NCI-H82 (cell line): ENCODE measurements at regions not wholly inside any gene's neighbourhood (a gene's known extent, or its start where the extent isn't known, plus 50 kb on each side); places are given as distances from the start of the nearest gene placed in this dataset.

ENCODE experiments used
- DNase-seq: peaks from one replicate; lab custom pipeline; 2025; lab: John Stamatoyannopoulos, UW

GRCh38 chr2:177020524-177021119 lies 192.0 kb upstream of the HNRNPA3 start:
- DNase-seq = peak; percentile 81

- no peak for DNase-seq
These were observed 190.8 kb upstream of the HNRNPA3 start for GRCh38 chr2:177021706-177022343.

GRCh38 chr2:177024765-177025164 lies 187.8 kb upstream of the HNRNPA3 start:
- DNase-seq = no peak

GRCh38 chr2:177026253-177026652 lies 186.3 kb upstream of the HNRNPA3 start:
- no peak for DNase-seq

- DNase-seq = no peak
These were observed 185.6 kb upstream of the HNRNPA3 start for GRCh38 chr2:177026956-177027355.

GRCh38 chr2:177028296-177028695 lies 184.3 kb upstream of the HNRNPA3 start:
- DNase-seq = no peak

- no peak for DNase-seq
These were observed 183.5 kb upstream of the HNRNPA3 start for GRCh38 chr2:177029075-177029474.

- DNase-seq = no peak
These were observed 183.1 kb upstream of the HNRNPA3 start for GRCh38 chr2:177029501-177029900.

- DNase-seq = no peak
These were observed 182.7 kb upstream of the HNRNPA3 start for GRCh38 chr2:177029901-177030300.

GRCh38 chr2:177030451-177031105 lies 182.0 kb upstream of the HNRNPA3 start:
- peak; percentile 36 for DNase-seq

- peak; percentile 88 for DNase-seq
These were observed 181.0 kb upstream of the HNRNPA3 start for GRCh38 chr2:177031438-177032180.

- no peak for DNase-seq
These were observed 175.8 kb upstream of the HNRNPA3 start for GRCh38 chr2:177036747-177037146.

- DNase-seq = no peak
These were observed 175.0 kb upstream of the HNRNPA3 start for GRCh38 chr2:177037569-177037968.

- no peak for DNase-seq
These were observed 173.7 kb upstream of the HNRNPA3 start for GRCh38 chr2:177038787-177039484.

- no peak for DNase-seq
These were observed 170.3 kb upstream of the HNRNPA3 start for GRCh38 chr2:177042311-177042710.

GRCh38 chr2:177044671-177045070 lies 167.9 kb upstream of the HNRNPA3 start:
- DNase-seq = no peak

GRCh38 chr2:177048981-177049380 lies 163.6 kb upstream of the HNRNPA3 start:
- no peak for DNase-seq

GRCh38 chr2:177051278-177051677 lies 161.3 kb upstream of the HNRNPA3 start:
- no peak for DNase-seq

GRCh38 chr2:177052471-177052870 lies 160.1 kb upstream of the HNRNPA3 start:
- DNase-seq = no peak

- DNase-seq = no peak
These were observed 159.6 kb upstream of the HNRNPA3 start for GRCh38 chr2:177053038-177053437.

- no peak for DNase-seq
These were observed 158.9 kb upstream of the HNRNPA3 start for GRCh38 chr2:177053716-177054115.

GRCh38 chr2:177056481-177056929 lies 156.1 kb upstream of the HNRNPA3 start:
- DNase-seq = peak; percentile 64
